SKM-1 treated with dmso at 0.1 percent for 144 hours (cell line): ENCODE measurements at regions not wholly inside any gene's neighbourhood (a gene's known extent, or its start where the extent isn't known, plus 50 kb on each side); places are given as distances from the start of the nearest gene placed in this dataset.

Experiments
- DNase-seq: peaks from one replicate; lab custom pipeline; 2025; ENCODE audit not compliant: unreplicated experiment; lab: John Stamatoyannopoulos, UW

DNA sequence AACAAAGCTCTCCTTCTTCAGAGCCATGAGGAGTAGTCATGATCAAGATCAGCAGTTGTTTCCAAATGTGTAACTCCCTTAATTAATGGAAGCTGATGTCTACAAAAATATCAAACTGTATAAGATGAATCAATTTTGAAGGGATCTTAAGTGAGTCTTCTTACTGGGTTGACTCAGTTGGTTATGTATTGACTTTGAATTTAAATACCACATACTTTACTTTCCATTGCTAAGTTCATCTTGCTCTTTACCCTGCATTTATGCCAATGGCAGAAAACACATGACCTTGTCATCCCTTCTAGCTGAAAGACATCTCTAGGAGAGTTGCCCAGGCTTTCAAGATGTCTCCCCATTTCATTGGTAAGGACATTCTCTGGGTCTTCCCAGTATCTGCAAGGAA lies 123.2 kb upstream of the STMND1 start:
- DNase-seq: no peak

DNA sequence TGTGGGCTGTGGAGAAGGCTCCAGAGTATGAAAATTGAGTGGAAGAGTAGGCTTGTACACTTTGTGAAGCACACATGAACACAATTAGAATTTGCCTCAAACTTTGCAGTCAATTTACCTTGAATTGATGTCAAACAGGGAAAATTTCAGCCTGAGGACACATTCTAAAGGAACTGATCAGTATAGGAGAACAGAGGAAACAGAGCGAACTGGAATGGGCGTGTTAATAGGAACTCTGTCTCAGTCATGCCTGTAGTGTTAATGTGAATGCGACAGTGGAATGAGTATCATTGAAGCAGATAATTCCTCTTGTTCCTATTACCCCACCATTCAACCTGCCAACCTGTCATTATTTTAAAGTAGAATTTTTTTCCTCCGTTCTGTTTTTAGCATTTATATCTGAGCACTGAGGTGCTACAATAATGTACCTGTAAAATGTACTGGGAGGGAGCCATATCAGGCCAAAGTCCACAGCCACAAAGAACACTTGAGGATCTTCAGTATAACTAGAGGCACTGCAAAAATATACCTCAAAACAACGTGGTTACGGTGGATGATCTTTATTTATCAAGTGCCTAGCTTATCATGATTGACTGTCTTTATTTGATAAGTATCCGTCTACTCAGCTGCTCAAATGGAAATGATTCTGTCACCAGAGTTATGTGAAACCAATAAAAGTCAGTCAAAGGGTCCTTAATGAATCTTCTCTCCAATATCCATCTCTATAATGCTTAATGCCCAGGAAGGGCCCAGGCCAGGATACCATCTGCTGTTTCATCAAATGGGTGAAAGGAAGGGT lies 125.3 kb upstream of the STMND1 start:
- DNase-seq: no peak

DNA sequence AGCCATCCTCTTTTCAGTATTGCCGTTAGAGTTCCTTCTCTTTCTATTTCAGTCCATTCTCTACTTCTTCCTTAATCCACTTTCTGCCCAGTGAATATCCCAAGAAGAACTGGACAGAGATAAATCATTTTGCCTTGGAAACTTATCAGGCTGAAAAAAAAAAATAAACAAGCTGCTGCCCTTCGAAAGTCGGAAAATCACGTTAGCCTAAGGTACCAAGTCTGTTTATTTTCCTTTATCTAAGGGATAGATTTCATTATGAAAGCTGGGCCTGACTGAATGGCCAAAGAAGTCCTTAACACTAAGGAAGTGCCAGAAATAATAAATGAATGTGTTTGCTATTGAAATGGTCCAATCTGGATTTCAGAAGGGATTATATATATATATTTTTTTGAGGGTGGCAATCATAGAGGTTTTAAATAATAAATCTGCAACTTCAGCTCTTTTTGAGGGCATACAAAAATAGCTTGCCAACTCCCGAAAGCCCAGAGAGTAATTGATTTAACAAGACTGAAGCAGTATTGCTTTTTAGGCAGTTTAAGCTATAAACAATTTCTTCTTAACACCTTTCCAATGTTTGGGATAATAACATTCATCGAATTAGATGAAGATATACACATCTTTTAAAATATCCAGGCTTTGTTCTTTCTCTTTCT lies 127.0 kb upstream of the STMND1 start:
- DNase-seq: no peak

DNA sequence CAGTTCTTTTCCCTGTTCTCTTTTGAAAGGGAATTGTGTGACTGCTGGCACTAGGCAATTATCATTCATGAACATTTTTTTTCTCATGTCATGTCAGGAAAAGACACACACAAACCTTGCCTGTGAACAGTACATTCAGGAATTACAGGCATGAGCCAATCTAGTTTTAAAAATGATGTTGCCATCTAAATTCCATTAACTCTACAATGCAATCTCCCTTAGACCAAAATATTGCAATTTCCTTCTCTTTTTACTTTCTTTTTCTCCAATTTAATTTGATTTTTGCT lies 127.5 kb upstream of the STMND1 start:
- no peak for DNase-seq

DNA sequence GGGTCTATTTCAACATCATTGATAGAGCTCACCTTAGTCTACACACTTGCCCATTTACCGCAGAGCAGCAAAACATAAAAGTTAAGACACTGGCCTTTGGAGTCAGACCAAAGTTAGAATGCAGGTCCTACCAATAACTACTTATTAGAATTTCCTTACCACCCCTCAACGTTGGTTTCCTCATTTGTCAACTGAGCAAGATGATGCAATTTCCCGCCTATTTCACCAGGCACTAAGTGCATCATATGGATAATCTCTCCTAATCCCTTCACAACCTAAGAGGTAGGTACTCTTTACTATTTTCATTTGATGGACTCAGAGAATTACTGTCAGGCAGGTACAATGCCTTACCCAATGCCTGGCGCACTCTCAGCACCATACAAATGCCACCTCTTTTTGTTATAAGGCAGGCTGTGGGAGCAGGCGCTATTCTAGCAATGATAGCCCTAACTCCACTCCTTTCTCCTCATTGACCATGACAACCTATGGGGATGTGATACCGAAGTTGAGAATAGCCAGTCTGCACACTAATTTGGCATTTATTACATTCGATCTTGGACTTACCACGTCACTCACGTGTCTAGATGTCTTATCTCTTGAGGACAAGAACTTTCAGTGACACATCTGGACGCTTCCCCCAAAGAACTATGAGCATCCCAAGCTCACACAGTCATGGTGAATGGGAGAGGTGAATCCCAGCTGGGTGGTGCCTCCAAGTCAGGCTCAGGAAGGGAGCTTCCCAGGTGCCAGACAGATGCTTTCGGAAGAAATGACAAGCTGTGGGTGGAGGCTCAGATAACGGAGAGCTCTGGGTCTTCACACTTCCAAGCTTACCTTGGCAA lies 128.1 kb upstream of the STMND1 start:
- peak; percentile 6 for DNase-seq

DNA sequence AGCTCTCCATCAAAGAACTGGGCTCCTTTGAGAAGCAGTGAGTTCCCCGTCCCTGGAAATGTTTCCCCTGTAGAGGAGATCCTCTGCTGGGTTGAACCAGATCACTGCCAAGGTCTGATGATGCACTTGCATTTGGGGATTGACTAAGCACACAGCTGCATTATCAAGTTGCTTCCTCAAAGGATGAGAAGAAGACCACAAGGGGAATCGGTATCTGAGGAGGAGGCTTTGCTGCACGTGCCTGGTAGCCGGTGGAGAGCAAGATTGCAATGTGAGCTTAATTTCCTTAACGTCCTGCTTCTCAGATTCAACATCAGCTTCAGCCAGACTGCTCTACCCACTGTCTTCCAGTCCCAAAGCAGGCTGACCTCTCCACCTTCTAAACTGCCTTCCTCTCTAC lies 128.8 kb upstream of the STMND1 start:
- no peak for DNase-seq

DNA sequence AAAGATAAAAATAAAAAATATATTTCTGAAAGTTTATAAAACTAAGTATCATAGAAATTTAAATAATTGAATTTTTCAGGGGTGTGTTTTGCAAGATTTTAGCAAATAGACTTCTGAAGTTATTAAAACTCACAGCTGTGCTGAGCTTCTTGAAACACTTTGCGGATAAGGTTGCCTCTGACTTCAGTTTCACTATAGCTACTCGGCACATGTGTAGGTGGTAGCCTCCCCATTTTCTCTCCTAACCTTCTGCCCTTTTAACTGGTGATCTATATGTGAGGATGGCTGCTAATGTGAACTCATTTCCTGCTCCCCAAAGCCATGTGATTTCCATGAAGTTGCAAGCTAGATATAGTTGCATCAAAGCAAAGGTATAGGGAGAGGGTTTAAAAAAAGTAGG lies 129.3 kb upstream of the STMND1 start:
- no peak for DNase-seq

DNA sequence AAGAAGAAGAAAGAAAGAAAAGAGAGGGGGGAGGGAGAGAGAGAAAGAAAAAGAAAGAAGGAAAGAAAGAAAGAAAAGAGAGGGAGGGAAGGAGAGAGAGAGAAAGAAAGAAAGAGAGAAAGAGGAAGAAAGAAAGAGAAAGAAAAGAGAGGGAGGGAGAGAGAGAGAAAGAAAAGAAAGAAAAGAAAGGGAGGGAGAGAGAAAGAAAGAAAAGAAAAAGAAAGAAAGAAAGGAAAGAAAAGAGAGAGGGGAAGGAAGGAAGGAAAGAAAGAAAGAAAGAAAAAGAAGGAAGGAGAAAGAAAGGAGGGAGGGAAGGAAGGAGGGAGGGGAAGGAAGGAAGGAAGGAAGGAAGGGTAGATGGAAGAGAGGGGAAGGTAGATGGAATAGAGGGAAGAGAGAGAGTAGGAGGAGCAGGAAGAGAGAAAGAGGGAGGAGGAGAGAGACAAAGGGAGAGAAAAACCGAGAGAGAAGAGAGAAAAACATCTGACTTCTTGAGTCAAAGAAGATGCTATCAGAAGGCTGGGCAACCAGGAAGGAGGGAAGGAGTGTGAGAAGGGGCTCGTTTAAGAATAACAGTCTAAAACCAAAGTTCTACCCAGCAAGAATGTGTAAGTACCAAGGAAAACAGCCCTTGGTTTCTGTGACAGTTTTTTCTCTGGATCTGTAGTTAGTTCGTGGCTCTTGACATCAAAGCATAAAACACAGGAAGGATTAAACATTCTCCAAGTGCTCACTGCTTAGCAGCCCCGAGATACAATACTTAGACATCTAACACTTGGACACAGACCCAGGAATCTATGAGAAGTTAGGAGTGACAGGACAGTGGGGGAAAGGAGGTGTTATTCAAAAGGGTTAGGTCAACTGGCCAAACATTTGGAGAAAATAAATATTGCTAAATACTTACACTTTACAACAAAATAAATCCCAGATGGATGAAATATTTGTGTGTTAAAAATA lies 131.9 kb upstream of the STMND1 start:
- DNase-seq: no peak

DNA sequence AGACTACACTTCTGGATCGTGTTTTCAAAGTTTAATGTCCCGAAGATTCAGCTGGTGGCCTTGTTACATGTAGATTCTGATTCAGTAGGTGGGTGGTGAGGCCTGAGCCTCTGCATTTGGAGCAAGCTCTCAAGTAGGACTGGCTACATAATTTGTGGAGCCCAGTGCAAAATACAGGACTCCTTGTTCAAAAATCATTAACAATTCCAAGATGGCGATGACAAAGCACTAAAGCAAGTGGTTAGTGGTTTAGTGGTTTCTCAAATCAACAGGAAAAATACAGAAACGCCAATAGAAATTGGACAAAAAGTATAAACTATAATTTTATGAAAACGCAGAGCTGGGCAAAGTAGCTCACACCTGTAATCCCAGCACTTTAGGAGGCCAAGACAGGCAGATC lies 133.7 kb upstream of the STMND1 start:
- DNase-seq: no peak

DNA sequence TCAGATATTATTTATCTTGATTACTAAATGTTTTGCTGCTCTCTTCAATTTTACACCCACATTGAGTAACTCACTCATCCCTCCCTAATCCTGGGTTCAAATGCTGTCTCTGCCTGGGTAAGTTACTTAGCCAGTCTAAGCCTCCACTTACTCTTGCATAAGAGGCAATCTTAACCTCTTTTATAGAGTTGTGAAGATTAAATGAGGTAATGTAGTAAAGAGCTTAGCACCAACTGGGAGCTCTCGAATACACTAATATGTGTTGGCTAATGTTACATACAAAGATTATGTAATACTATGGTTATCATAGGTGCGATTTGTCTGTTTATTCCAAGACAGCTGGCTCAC lies 134.4 kb upstream of the STMND1 start:
- DNase-seq: no peak

DNA sequence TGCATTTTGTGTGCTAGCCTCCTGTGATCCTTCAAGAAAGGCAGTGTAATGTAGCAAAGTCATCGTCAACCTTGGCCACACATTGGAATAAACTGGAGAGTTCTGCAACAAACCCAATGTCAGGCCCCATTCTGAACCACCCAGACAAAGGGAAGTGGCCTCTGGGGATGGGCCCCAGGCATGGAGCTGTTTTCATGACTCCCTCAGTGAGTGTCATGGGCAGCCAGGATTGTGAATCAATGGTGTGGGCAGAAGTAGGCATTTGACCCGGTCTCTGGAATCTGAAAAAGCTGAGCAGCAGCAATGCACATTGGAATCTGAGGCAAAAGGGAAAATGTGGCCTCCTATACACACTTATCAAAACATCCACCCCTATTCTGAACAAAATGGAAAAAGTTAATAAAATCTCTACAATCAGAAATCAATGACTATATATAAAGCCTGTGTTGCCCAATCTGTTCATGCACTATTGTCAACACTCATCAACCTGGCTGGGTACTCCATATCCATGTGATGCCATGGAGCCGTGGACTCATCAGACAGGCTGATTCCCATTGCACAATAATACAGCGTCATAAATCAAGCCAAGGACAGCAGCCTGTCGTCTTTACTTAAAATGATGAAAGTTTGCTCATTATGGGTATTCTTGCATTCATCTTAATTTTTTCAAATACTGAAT lies 134.9 kb upstream of the STMND1 start:
- no peak for DNase-seq

DNA sequence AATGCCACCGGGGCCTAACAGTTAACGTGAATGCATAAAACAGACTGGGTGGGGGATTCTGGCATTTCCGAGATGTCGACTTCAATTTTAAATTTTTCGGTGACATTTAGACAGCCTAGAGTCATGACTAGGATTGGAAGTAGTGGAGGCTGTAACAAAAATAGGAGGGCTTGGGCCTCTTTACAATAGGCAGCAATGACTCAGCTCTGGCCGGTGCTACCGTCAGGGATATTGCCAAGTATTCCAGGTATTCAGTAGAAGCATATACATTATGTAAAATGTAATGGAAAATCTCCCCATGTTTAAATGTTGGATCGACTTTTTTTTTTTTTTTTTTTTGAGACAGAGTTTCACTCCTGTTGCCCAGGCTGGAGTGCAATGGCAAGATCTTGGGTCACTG lies 136.2 kb upstream of the STMND1 start:
- no peak for DNase-seq

DNA sequence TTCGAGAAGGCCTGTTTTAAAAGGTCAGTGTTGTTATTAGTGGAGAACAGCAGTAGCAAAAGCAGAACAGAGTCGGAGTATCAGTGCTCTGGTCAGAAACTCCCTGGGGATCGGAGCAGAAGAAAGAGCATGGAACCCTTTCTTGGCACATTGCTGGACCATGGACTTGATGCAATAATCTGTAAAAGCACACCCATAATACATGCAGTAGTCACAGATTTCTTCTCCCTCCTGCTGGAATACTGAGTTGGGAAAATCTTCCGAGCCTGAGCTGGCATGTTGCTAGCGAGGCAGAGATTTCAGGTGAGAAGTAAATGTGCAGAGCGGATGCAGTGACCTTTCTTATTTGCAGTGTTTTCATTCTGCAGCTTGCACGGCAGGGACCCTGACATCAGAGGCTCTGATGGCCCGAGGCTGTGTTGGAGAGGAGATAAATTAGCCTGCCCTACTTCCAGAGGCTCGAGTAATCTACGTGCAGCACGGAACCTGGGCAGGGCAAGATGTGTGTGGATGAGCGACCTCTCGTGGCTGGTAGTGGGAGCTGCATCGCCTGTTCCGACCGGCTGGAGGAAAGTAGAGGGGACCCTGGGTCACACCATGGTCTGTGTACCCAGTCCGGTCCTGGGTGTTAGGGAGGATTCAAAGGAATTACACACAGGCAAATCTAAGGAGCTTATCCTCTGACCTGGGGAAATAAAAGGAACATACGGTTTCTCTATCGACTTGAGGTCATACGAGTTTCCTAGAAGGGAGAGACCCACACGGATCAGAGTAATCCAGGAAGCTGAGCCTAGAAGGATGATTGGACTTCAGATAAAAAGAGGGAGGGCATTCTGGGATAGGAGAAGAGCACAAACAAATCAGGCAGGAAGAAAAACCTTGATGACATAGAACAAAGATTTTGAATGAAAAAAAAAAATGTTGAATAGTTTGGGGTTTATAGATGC lies 137.0 kb upstream of the STMND1 start:
- peak; percentile 38 for DNase-seq

DNA sequence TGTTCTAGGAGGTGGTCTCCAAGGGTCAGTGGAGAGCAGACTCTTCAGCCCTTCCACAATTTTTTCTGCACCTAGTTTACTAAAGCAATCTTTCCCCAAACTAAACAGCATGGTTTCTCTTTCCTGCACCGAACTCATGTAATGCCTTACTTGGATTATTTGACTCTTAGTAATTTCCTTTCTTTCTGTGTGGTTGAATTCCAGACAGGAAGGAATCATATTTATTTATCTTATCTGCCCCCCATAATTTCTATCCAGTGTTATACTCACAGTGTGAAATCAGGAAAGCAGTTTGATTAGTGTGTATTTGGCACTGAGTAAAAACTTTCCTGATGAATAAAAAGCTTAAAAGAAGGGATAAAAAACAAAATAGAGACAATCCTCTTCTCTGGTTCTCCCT lies 140.3 kb upstream of the STMND1 start:
- no peak for DNase-seq

DNA sequence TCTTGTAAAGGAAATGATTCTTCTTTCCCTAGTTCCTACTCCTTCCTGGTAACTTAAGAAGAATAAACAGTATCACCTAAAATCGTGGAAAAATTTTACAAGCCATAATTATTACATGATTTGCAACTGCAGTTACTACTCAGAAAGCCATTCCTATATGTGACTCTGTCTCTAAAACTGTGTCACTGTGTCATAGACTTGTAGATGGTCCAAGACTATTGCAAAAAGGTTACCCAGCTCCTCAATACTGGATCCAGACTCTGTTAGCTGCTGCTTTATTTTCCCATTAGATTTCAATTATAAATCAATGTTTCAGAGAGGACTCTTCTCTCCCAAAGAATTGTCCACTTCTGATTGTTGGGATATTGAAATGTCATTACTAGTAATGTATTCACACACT lies 142.1 kb upstream of the STMND1 start:
- DNase-seq: no peak

DNA sequence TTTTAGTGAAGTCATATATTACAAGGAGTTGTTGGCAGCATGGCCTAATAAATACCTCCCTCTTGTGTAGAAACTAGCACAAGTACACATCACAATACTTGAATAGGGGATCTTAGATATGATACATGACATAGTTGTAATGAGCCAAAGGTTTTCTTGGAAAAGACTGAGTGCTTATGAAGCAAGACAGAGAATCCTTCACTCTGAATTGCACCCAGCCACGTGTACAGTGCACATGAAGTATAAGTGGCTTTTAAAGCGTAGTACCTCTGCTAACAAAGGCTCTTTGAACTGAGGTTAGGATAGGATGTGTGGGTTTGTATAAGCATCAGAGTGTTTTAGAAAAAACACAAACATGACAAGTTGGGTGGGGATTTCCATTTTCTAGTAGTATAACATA lies 145.5 kb upstream of the STMND1 start:
- no peak for DNase-seq

DNA sequence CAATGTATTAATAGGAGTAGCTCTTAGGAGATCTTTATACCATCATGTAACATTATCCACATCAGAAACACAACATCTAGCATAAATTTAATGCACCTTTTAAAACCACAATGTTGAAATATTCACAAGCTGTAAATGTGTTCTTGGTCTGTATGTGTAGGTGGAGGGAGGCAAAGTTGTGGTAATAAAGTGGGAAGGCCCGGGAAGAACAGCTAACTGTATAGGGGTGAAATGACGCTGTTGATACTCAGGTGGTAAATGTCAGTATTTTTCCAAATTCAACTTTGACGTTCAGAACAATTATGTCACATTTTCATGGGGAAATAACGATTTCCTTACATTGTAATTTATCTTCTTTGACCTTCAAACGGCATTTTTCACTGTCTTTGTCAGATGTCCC lies 146.0 kb upstream of the STMND1 start:
- DNase-seq: no peak

DNA sequence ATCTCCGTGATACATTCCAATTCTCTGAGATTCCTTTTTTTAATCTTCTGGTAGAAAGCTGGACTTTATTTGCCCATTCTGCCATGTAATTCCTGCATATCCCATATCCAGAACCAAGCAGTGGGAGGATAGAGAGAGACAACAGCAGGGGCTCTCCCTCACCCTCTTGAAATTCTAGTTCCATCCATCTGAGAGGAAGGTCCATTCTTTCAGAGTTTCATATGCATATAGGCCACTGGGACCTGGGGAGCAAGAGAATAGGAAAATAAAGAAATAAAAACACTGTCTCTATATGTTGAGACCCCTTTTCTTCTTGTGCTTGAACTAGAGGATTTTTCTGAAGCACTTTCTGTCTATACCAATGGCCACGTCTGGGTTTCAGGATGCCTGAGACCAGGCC lies 147.9 kb upstream of the STMND1 start:
- no peak for DNase-seq

DNA sequence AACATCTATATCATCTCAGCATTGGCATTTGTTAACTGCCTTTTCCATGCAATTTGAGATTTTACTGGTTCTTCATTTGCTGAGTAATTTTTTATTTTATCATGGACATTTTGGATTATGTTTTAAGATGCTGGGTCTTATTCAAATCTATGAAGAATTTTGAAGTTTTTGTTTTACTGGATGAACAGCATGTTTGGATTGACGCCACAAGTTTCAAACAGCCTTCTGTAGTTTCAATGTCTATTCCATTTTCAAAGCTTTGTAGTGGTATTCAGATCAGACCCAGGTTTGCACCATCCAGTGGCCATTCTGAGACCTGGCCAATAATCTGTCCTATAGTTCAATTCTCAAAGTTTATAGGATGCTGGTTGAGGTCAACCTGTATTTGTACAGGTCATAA lies 148.4 kb upstream of the STMND1 start:
- DNase-seq: no peak
